ENCODE measurements at regions not wholly inside any gene's neighbourhood (a gene's known extent, or its start where the extent isn't known, plus 50 kb on each side); places are given as distances from the start of the nearest gene placed in this dataset.
"Not testable (repeated sequence)": the region's sequence is repeated elsewhere in the genome, so short reads cannot be mapped to it uniquely, and the experiment has no call there.

- in situ Hi-C loops (cut with HindIII; ENCODE audit: low sequenced_read_pairs): no loop called here
Measured at GRCh38 chr13:88376760-88377388, 705.7 kb downstream of the SLITRK5 start.

GRCh38 chr13:88377852-88378251 lies 706.7 kb downstream of the SLITRK5 start:
- in situ Hi-C loops (cut with HindIII; ENCODE audit: low sequenced_read_pairs): no loop called here

- in situ Hi-C loops (cut with HindIII; ENCODE audit: low sequenced_read_pairs): no loop called here
Measured at GRCh38 chr13:88384542-88384941, 713.4 kb downstream of the SLITRK5 start.

GRCh38 chr13:88395804-88396203 lies 724.6 kb downstream of the SLITRK5 start:
- in situ Hi-C loops (cut with HindIII; ENCODE audit: low sequenced_read_pairs): no loop called here

- in situ Hi-C loops (cut with HindIII; ENCODE audit: low sequenced_read_pairs): no loop called here
Measured at GRCh38 chr13:88411696-88412095, 740.5 kb downstream of the SLITRK5 start.

- in situ Hi-C loops (cut with HindIII; ENCODE audit: low sequenced_read_pairs): no loop called here
Measured at GRCh38 chr13:88417801-88418200, 746.6 kb downstream of the SLITRK5 start.

GRCh38 chr13:88424463-88424862 lies 753.3 kb downstream of the SLITRK5 start:
- in situ Hi-C loops (cut with HindIII; ENCODE audit: low sequenced_read_pairs): no loop called here

GRCh38 chr13:88426661-88427060 lies 755.5 kb downstream of the SLITRK5 start:
- in situ Hi-C loops (cut with HindIII; ENCODE audit: low sequenced_read_pairs): no loop called here

GRCh38 chr13:88429862-88430261 lies 758.7 kb downstream of the SLITRK5 start:
- in situ Hi-C loops (cut with HindIII; ENCODE audit: low sequenced_read_pairs): no loop called here

GRCh38 chr13:88434953-88435352 lies 763.8 kb downstream of the SLITRK5 start:
- in situ Hi-C loops (cut with HindIII; ENCODE audit: low sequenced_read_pairs): no loop called here

- in situ Hi-C loops (cut with HindIII; ENCODE audit: low sequenced_read_pairs): no loop called here
Measured at GRCh38 chr13:88436974-88437373, 765.8 kb downstream of the SLITRK5 start.

- in situ Hi-C loops (cut with HindIII; ENCODE audit: low sequenced_read_pairs): no loop called here
Measured at GRCh38 chr13:88450515-88450914, 779.3 kb downstream of the SLITRK5 start.

- in situ Hi-C loops (cut with HindIII; ENCODE audit: low sequenced_read_pairs): no loop called here
Measured at GRCh38 chr13:88456151-88456550, 785.0 kb downstream of the SLITRK5 start.

- in situ Hi-C loops (cut with HindIII; ENCODE audit: low sequenced_read_pairs): no loop called here
Measured at GRCh38 chr13:88459331-88459730, 788.2 kb downstream of the SLITRK5 start.

- in situ Hi-C loops (cut with HindIII; ENCODE audit: low sequenced_read_pairs): no loop called here
Measured at GRCh38 chr13:88461272-88462009, 790.3 kb downstream of the SLITRK5 start.

GRCh38 chr13:88464851-88465250 lies 793.7 kb downstream of the SLITRK5 start:
- in situ Hi-C loops (cut with HindIII; ENCODE audit: low sequenced_read_pairs): no loop called here

GRCh38 chr13:88472316-88472715 lies 801.1 kb downstream of the SLITRK5 start:
- in situ Hi-C loops (cut with HindIII; ENCODE audit: low sequenced_read_pairs): no loop called here

GRCh38 chr13:88483202-88483601 lies 812.0 kb downstream of the SLITRK5 start:
- in situ Hi-C loops (cut with HindIII; ENCODE audit: low sequenced_read_pairs): no loop called here

- in situ Hi-C loops (cut with HindIII; ENCODE audit: low sequenced_read_pairs): no loop called here
Measured at GRCh38 chr13:88507909-88508308, 836.7 kb downstream of the SLITRK5 start.

- in situ Hi-C loops (cut with HindIII; ENCODE audit: low sequenced_read_pairs): not testable (repeated sequence)
Measured at GRCh38 chr13:88512993-88513392, 841.8 kb downstream of the SLITRK5 start.

GRCh38 chr13:88526186-88526852 lies 855.1 kb downstream of the SLITRK5 start:
- in situ Hi-C loops (cut with HindIII; ENCODE audit: low sequenced_read_pairs): loop anchor here (5.0 kb wide), 1 partner anchor 34 kb away; no protein-coding TSS in a partner anchor

- in situ Hi-C loops (cut with HindIII; ENCODE audit: low sequenced_read_pairs): loop anchor here (5.0 kb wide), 1 partner anchor 35 kb away; no protein-coding TSS in a partner anchor
Measured at GRCh38 chr13:88526853-88527215, 855.7 kb downstream of the SLITRK5 start.
